ENCODE measurements at regions not wholly inside any gene's neighbourhood (a gene's known extent, or its start where the extent isn't known, plus 50 kb on each side); places are given as distances from the start of the nearest gene placed in this dataset.

DNA sequence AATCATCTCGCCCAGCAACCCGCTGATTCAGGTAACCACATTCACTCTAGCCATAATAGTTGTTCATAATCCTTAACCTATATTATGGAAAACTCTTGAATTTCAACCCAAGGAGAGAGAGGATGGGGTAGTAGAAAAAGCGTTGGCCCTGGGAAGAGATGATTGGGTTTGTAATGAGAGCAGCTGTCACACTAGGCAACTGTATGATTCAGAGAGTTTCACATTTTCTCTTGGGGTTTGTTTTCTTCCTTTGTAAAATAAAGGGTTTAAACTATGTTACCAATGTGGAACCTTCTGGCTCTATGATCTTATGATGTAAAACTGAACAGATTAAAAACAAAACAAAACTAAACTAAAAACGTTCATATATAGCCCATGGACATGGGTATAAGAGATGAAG is 705.2 kb upstream of the IGFBP3 start:
- Histone ChIP-seq H3K27me3 (ENCODE audit: control insufficient read depth, insufficient read depth, low read length) (no peaks in the 10 kb centered on the region), H3K36me3 (ENCODE audit: control insufficient read depth in 2 of 3, insufficient read depth in 3 of 3, low read length in 3 of 3) (no peaks in the 10 kb centered on the region), H3K9me3 (ENCODE audit: control insufficient read depth in 2 of 3, insufficient read depth in 1 of 3, low read length in 3 of 3) (no peaks in the 10 kb centered on the region), H3K4me3 (ENCODE audit: low read length in 3 of 3) (no peak overlapping the region), H3K27ac (ENCODE audit: low read depth in 2 of 2, low read length in 2 of 2) (no peak overlapping the region), H3K9ac (ENCODE audit: low read length in 3 of 3) (no peak overlapping the region), H3K4me1 (ENCODE audit: control insufficient read depth in 2 of 3, insufficient read depth in 2 of 3, low read depth in 1 of 3, low read length in 3 of 3) (no peaks in the 10 kb centered on the region)
- TF ChIP-seq CTCF (IDR thresholded peaks at IDR 0.05; ENCODE audit: borderline replicate concordance, extremely low read depth, insufficient read depth): no peak
- no peak for FAIRE-seq
- intact Hi-C loops (cut with DNase I): no loop called here
- no peak for DNase-seq

DNA sequence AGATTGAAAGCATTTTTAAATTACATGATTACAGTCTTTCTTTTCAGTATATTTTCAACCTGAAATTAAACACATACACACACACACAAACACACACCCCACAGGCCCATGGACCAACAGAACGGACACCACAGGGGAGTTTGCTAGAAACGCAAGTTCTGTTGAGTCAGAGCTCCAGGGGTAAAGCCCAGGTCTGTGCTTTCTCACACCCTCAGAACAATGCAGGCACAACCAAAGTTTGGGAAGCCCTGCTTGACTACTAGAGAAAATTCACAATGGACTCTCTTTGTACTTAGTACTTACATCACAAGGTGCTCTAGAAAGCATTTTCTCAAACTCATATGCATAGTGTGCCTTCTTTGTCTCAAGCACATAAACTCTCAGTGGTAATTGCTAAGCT is 704.0 kb upstream of the IGFBP3 start:
- TF ChIP-seq CTCF (IDR thresholded peaks at IDR 0.05; ENCODE audit: borderline replicate concordance, extremely low read depth, insufficient read depth): no peak
- no peak for FAIRE-seq

DNA sequence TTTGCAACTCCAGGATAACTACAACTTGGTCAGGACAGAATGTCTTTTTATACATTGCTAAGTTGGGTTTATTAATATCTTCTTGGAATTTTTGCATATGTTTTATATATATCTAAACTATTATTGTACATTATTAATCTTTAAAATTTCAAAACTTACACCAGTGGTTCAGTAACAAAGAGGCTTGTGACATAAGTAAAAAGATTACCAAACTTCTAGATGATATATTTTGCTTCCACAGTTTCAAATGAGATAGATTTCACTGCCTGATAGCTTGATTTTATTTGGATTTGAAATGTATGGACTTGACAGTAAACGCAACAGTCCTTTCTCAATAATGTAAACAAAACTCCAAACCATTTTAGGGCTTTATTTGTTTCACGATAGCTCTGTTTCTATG is 701.2 kb upstream of the IGFBP3 start:
- no peaks in the 10 kb centered on the region for H3K36me3 ChIP-seq (ENCODE audit: control insufficient read depth in 2 of 3, insufficient read depth in 3 of 3, low read length in 3 of 3)
- no peak overlapping the region for H3K4me3 ChIP-seq (ENCODE audit: low read length in 3 of 3)
- H3K9ac ChIP-seq (ENCODE audit: low read length in 3 of 3): no peak overlapping the region
- intact Hi-C loops (cut with DNase I): no loop called here
- no peak for TF ChIP-seq CTCF (IDR thresholded peaks at IDR 0.05; ENCODE audit: borderline replicate concordance, extremely low read depth, insufficient read depth)
- DNase-seq (no peak), FAIRE-seq (no peak)
- H3K4me1 ChIP-seq (ENCODE audit: control insufficient read depth in 2 of 3, insufficient read depth in 2 of 3, low read depth in 1 of 3, low read length in 3 of 3): no peaks in the 10 kb centered on the region
- no peaks in the 10 kb centered on the region for H3K27me3 ChIP-seq (ENCODE audit: control insufficient read depth, insufficient read depth, low read length)
- no peak overlapping the region for H3K27ac ChIP-seq (ENCODE audit: low read depth in 2 of 2, low read length in 2 of 2)
- H3K9me3 ChIP-seq (ENCODE audit: control insufficient read depth in 2 of 3, insufficient read depth in 1 of 3, low read length in 3 of 3): no peaks in the 10 kb centered on the region

More for the DNA sequence above, 704.0 kb upstream of the IGFBP3 start:
- Histone ChIP-seq H3K9ac (ENCODE audit: low read length in 3 of 3) (no peak overlapping the region), H3K9me3 (ENCODE audit: control insufficient read depth in 2 of 3, insufficient read depth in 1 of 3, low read length in 3 of 3) (no peaks in the 10 kb centered on the region), H3K27me3 (ENCODE audit: control insufficient read depth, insufficient read depth, low read length) (no peaks in the 10 kb centered on the region), H3K27ac (ENCODE audit: low read depth in 2 of 2, low read length in 2 of 2) (no peak overlapping the region), H3K4me3 (ENCODE audit: low read length in 3 of 3) (no peak overlapping the region), H3K4me1 (ENCODE audit: control insufficient read depth in 2 of 3, insufficient read depth in 2 of 3, low read depth in 1 of 3, low read length in 3 of 3) (no peaks in the 10 kb centered on the region), H3K36me3 (ENCODE audit: control insufficient read depth in 2 of 3, insufficient read depth in 3 of 3, low read length in 3 of 3) (no peaks in the 10 kb centered on the region)
- intact Hi-C loops (cut with DNase I): no loop called here
- no peak for DNase-seq

- H3K27ac ChIP-seq (ENCODE audit: low read depth in 2 of 2, low read length in 2 of 2): no peak overlapping the region
- no peak overlapping the region for H3K9ac ChIP-seq (ENCODE audit: low read length in 3 of 3)
- intact Hi-C loops (cut with DNase I): no loop called here
- no peaks in the 10 kb centered on the region for H3K36me3 ChIP-seq (ENCODE audit: control insufficient read depth in 2 of 3, insufficient read depth in 3 of 3, low read length in 3 of 3)
- no peak for TF ChIP-seq CTCF (IDR thresholded peaks at IDR 0.05; ENCODE audit: borderline replicate concordance, extremely low read depth, insufficient read depth)
- DNase-seq (no peak), FAIRE-seq (no peak)
- no peaks in the 10 kb centered on the region for H3K27me3 ChIP-seq (ENCODE audit: control insufficient read depth, insufficient read depth, low read length)
- no peak overlapping the region for H3K4me3 ChIP-seq (ENCODE audit: low read length in 3 of 3)
- no peaks in the 10 kb centered on the region for H3K4me1 ChIP-seq (ENCODE audit: control insufficient read depth in 2 of 3, insufficient read depth in 2 of 3, low read depth in 1 of 3, low read length in 3 of 3)
- no peaks in the 10 kb centered on the region for H3K9me3 ChIP-seq (ENCODE audit: control insufficient read depth in 2 of 3, insufficient read depth in 1 of 3, low read length in 3 of 3)
These were observed 698.7 kb upstream of the IGFBP3 start for GRCh38 chr7:46619723-46620310.
